ENCODE measurements at regions not wholly inside any gene's neighbourhood (a gene's known extent, or its start where the extent isn't known, plus 50 kb on each side); places are given as distances from the start of the nearest gene placed in this dataset.

DNA sequence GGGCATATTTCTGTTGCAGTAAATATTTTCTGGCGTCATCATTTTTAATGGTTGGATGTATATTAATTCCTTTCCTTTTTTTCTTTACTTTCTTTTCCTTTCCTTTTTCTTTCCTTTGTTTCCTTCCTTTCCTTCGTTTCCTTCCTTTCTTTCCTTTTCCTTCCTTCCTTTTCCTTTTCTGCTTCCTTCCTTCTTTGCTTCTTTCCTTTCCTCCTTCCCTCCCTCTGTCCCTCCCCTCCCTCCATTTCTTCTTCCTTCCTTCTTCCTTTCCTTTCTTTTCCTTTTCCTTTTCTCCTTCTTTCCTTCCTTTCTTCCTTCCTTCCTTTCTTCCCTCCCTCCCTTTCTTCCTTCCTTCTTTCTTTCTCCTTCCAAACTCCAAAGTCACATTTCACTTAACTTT lies 54.9 kb upstream of the LYSMD4 start:
- TF ChIP-seq, protein P1, sequence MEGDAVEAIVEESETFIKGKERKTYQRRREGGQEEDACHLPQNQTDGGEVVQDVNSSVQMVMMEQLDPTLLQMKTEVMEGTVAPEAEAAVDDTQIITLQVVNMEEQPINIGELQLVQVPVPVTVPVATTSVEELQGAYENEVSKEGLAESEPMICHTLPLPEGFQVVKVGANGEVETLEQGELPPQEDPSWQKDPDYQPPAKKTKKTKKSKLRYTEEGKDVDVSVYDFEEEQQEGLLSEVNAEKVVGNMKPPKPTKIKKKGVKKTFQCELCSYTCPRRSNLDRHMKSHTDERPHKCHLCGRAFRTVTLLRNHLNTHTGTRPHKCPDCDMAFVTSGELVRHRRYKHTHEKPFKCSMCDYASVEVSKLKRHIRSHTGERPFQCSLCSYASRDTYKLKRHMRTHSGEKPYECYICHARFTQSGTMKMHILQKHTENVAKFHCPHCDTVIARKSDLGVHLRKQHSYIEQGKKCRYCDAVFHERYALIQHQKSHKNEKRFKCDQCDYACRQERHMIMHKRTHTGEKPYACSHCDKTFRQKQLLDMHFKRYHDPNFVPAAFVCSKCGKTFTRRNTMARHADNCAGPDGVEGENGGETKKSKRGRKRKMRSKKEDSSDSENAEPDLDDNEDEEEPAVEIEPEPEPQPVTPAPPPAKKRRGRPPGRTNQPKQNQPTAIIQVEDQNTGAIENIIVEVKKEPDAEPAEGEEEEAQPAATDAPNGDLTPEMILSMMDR (IDR thresholded peaks at IDR 0.05) = no peak
- TF ChIP-seq POLR2A (IDR thresholded peaks at IDR 0.05) = no peak
